ENCODE measurements at regions not wholly inside any gene's neighbourhood (a gene's known extent, or its start where the extent isn't known, plus 50 kb on each side); places are given as distances from the start of the nearest gene placed in this dataset.

DNA sequence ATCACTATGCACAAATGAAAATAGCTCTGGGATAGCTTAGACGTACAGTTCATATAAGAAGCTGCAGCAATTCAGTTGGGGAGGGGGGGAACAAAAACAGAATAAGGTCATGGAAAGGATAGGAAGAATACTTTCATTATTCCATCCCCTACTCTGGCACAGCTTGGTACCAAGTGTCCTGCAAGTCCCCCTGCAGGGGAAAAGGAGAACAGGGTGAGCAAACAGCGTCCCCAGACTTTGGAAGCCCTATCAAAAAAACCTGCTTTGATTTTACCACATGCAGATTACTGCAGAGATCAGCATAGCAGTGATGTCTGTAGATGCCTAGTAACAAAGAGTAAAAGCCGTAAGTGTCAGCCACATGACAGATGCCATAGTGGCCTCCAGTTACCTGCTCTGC, 209.4 kb upstream of the NEIL3 start:
- ATAC-seq (no peak), DNase-seq (no peak)
- 79 to 90% (median 84%) methylated on average over 3 of the region's 3 CpGs for WGBS, 4 donors
- Histone ChIP-seq H3K36me3 (no peaks in the 10 kb centered on the region), H3K27ac (no peak overlapping the region), H3K4me3 (no peak overlapping the region), H3K27me3 (no peaks in the 10 kb centered on the region), H3K9me3 (no peaks in the 10 kb centered on the region), H3K4me1 (no peaks in the 10 kb centered on the region)
- TF ChIP-seq, protein P1, sequence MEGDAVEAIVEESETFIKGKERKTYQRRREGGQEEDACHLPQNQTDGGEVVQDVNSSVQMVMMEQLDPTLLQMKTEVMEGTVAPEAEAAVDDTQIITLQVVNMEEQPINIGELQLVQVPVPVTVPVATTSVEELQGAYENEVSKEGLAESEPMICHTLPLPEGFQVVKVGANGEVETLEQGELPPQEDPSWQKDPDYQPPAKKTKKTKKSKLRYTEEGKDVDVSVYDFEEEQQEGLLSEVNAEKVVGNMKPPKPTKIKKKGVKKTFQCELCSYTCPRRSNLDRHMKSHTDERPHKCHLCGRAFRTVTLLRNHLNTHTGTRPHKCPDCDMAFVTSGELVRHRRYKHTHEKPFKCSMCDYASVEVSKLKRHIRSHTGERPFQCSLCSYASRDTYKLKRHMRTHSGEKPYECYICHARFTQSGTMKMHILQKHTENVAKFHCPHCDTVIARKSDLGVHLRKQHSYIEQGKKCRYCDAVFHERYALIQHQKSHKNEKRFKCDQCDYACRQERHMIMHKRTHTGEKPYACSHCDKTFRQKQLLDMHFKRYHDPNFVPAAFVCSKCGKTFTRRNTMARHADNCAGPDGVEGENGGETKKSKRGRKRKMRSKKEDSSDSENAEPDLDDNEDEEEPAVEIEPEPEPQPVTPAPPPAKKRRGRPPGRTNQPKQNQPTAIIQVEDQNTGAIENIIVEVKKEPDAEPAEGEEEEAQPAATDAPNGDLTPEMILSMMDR (IDR thresholded peaks at IDR 0.05): no peak
- no peak for TF ChIP-seq POLR2A (IDR thresholded peaks at IDR 0.05)
- intact Hi-C loops (cut with DNase I): no loop called here

DNA sequence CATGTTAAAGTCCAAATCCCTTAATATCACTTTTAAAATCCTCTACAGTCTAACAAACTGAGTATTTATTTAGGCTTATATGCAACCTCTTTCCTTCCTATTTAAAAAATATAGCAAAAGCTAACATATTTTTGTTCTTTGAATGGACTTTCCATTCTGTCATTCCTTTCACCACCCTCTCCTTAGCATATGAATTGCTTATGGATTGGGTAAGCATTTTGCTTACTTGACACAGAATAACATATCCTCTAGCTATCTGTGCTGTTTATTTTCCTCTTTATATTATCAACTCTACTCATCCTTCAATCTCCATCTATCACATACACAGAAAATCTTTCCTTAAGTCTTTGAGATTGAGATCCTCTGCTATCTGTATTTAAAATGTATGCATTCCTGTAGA, 206.1 kb upstream of the NEIL3 start:
- H3K36me3 ChIP-seq: no peaks in the 10 kb centered on the region
- TF ChIP-seq POLR2A (IDR thresholded peaks at IDR 0.05): no peak
- TF ChIP-seq, protein P1 (IDR thresholded peaks at IDR 0.05): no peak
- H3K27me3 ChIP-seq: no peaks in the 10 kb centered on the region
- no peaks in the 10 kb centered on the region for H3K4me1 ChIP-seq
- no peak overlapping the region for H3K27ac ChIP-seq
- DNase-seq: no peak
- no peak overlapping the region for H3K4me3 ChIP-seq
- ATAC-seq: no peak
- H3K9me3 ChIP-seq: no peaks in the 10 kb centered on the region
- intact Hi-C loops (cut with DNase I): no loop called here

DNA sequence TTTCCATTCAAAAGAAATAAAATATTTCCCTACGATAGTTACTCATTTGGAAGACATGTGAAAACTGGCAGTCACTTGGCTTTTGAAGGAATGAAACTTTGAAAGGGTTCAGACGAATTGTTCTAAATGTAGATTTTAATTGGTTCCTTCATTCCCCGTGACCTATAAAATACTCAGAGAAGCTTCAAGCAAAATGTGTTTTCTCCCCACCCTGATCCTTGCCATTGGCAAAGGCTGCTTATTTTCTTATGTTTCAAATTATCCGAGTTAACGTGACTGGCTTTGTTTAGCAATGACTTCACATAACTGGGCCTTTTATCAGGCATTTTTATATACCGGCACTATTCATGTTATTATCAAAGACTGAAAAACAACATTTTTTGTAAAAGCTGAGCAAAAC, 204.1 kb upstream of the NEIL3 start:
- H3K27ac ChIP-seq: no peak overlapping the region
- ATAC-seq: no peak
- 68 to 83% (median 77%) methylated on average over 6 of the region's 6 CpGs for WGBS, 4 donors
- no peak for DNase-seq
- intact Hi-C loops (cut with DNase I): no loop called here
- no peak overlapping the region for H3K4me3 ChIP-seq
- TF ChIP-seq, protein P1 (IDR thresholded peaks at IDR 0.05): no peak
- no peak for TF ChIP-seq POLR2A (IDR thresholded peaks at IDR 0.05)
- H3K4me1 ChIP-seq: no peaks in the 10 kb centered on the region
- H3K9me3 ChIP-seq: no peaks in the 10 kb centered on the region
- H3K36me3 ChIP-seq: no peaks in the 10 kb centered on the region
- H3K27me3 ChIP-seq: no peaks in the 10 kb centered on the region

DNA sequence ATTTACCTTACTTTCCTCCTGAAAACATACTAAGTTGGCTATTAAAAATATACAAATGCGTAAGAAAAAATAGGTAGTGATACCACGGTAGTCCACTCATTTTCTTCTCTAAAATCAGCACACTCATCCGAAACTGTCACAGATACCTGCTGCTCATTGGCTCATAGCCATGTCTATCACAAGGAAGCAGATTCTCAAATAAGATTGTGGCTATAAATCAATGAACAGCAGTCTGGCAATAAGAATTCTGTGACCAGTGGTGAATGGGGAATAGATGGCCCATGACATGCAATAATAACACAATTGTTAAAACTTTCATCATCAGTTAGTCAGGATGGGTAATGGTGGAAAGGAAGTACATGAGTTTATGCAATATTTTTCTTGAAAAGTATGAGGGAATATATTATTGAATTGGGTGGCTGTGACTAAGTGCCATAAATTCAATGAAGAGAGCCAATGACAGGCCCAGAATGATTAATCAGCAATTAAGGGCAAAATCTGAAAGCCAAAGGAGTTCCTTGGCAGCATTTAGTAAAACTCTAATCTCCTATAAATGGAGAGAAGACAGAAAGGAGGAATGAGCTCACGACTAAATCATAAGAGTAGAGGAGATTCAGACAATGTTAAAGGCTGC, 202.3 kb upstream of the NEIL3 start:
- H3K4me3 ChIP-seq: no peak overlapping the region
- ATAC-seq: no peak
- H3K27me3 ChIP-seq: no peaks in the 10 kb centered on the region
- no peak overlapping the region for H3K27ac ChIP-seq
- H3K36me3 ChIP-seq: no peaks in the 10 kb centered on the region
- no peak for TF ChIP-seq POLR2A (IDR thresholded peaks at IDR 0.05)
- TF ChIP-seq, protein P1 (IDR thresholded peaks at IDR 0.05): no peak
- H3K4me1 ChIP-seq: no peaks in the 10 kb centered on the region
- intact Hi-C loops (cut with DNase I): no loop called here
- DNase-seq: no peak
- 70 to 76% (median 75%) methylated on average over 4 of the region's 4 CpGs for WGBS, 4 donors
- peaks cover 0 to 8% (median 0%) of the 10 kb centered on the region in 12 donors for H3K9me3 ChIP-seq

Data from heart left ventricle (tissue), 16 donors.